Activated CD4-positive, alpha-beta T cell treated with anti-CD3 and anti-CD28 coated beads, Interleukin-2, Interleukin-4, amounts not matched to agents 100 ng/mL and 50 ng/mL, durations not matched to agents 16 hours and 8 hours (primary cell): ENCODE measurements at regions not wholly inside any gene's neighbourhood (a gene's known extent, or its start where the extent isn't known, plus 50 kb on each side); places are given as distances from the start of the nearest gene placed in this dataset.
"Not testable (repeated sequence)": the region's sequence is repeated elsewhere in the genome, so short reads cannot be mapped to it uniquely, and the experiment has no call there.

Experiments
- DNase-seq: peaks from one replicate; pipeline ENCODE4 v3.0.0-alpha.2; 2020; ENCODE audit warnings: low spot score

- DNase-seq: not testable (repeated sequence)
These were observed 64.4 kb upstream of the LPCAT1 start for GRCh38 chr5:1588071-1588694.

GRCh38 chr5:1583081-1583875 is 59.5 kb upstream of the LPCAT1 start:
- not testable (repeated sequence) for DNase-seq

GRCh38 chr5:1579389-1579788 is 55.6 kb upstream of the LPCAT1 start:
- DNase-seq: not testable (repeated sequence)

GRCh38 chr5:1576851-1577250 is 53.1 kb upstream of the LPCAT1 start:
- not testable (repeated sequence) for DNase-seq

- DNase-seq: not testable (repeated sequence)
These were observed 52.4 kb upstream of the LPCAT1 start for GRCh38 chr5:1575991-1576714.

- DNase-seq: not testable (repeated sequence)
These were observed 51.7 kb upstream of the LPCAT1 start for GRCh38 chr5:1575491-1575890.

GRCh38 chr5:1574023-1574318 is 50.2 kb upstream of the LPCAT1 start:
- DNase-seq: not testable (repeated sequence)

- DNase-seq: not testable (repeated sequence)
These were observed 49.7 kb upstream of the LPCAT1 start for GRCh38 chr5:1573217-1574022.
